ENCODE measurements at regions not wholly inside any gene's neighbourhood (a gene's known extent, or its start where the extent isn't known, plus 50 kb on each side); places are given as distances from the start of the nearest gene placed in this dataset.
A peak's percentile ranks its signal among the peaks of the same experiment; 100 is the strongest.

DNA sequence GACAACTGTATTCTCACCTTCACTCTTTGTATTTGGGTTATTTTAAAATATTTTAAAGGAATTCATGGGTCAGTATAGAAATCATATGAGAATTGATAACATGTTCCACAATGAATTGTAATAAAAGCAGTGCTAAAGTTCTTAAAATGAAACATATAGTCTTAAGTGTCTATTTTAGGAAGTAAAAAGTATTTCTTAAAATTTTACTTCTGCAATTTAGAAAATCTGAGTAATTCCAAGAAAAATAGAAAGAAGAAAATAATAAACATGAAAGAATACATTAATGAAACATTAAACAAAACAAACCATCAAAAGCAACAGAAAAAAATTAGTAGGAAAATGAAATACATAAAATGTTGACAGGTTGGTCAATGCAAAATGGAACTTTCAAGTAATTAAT is 332.4 kb downstream of the ETS1 start:
- DNase-seq = no peak

DNA sequence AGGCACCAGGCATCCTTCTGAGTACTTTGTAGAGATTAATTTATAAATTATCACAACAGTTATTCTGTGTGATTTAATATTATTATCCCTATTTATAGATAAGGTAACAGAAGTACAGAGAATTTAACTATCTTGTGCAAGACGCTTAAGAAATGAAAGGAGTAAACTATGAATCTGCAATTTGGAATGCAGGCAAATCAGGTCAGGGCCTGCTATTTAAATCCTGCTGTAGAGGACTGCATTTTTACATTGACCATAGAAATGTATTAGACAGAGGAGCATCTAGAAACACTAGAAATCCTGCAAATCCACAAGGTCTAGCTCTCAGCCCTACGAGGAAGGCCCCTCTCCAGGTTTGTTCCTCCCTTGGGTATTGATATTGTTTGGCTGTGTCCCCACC is 336.2 kb downstream of the ETS1 start:
- no peak for DNase-seq

DNA sequence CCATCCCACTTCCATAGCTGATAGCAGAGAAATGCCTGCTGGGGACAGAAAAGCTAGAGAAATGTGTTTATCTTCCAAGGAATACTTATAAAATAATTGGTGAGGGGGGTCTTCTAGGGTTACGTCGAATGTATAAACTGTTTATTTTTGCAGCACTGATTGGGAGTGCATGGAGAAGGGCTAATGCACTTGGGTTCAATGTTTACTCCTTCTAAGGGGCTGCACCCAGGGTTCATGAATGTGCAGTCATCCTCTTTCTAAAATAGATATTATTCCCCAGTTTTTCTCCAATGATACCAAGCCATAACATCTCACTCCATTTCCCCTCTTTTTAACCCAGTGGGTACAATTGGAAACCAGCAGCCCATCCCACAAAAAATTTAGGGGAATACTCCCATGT is 336.9 kb downstream of the ETS1 start:
- DNase-seq = no peak

DNA sequence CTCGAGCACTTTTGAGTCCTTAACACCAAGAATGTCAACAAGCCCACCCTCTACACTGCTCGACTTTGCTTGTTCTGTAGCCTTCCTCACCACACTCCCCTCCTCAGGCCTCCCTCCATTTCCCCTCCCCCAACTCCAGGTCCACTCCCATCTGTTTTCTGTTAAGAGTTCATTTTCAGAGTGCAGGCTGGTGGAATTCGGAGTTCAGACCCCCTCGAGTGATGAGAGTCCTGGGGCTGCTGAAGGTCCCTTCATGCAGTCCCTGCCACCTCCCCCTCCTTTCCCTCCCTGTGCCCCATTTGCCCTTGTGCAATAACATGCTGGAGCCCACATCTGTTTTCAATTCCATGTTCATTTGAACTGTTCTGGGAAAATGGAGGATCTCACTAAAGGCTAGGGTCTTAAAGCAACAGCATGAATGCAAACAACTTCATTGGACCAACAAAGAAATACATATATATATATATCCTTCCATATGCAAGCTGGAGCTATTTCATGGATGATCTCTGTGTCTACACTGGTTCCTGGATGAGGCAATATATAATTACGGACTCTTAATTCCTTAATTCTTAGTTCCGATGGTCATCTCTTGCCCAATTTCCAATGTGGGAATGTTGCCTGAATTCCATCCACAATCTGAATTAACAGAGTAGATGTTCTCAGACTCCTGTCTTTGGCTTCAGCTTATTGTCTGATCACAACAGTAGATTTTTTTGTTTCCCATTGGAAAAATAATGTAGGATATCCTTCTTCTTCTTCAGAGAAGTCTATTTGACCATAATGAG is 340.4 kb downstream of the ETS1 start:
- DNase-seq = no peak

DNA sequence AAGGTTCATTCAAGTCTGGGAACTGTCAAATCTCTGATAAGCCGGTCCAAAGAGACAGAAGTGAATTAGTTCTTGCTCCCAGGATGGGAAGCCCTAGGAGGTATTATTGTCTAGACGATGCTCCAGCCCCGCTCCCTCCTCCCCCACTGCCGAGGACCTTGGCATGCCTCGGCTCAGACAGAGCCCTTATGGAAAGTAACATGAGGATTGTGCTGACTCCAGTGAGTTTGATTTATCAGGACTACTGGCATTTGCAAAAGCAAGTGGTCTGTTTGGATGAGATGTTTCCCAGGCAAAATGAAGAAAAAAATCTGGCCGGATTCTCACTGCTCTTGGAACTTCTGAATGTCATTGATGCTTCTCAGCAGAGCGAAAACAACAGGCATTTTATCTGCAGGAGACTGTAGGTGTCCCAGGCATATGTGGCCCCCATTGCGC is 341.0 kb downstream of the ETS1 start:
- no peak for DNase-seq

DNA sequence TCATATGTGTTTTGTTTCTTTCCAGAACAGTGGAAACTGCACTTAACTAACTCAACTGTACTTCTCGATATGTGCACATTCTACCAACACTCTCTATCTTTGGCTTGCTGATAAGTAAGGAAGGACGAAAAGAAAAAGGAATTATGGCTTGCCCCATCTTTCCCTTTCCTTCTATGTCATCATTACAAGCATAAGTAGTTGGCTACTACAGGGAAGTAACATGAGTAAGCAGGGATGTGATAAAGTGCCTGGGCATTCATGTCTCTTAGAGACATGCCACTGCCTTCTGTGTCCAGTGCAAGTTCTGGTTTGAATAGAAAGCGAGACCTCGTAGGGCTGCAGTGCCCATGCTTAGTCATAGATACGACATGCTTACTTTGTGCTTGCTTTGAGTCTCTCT is 342.5 kb downstream of the ETS1 start:
- no peak for DNase-seq

DNA sequence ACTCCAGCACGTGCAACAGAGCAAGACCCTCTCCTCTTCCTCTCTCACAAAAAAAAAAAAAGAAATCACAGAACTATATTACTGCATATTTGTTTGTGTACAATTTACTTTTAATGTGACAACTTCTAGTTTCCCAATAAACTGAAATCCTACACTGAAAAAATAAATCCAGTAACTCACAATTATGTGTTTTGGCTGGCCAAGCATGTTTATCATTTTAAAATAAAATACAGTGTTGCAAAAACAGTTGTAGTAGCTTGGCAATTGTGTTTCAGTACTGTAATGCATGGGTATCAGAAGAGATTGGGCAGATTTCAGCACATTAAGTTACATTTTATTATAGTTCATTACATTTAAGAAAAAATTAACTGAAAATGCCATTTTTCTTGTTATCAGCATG is 344.9 kb downstream of the ETS1 start:
- no peak for DNase-seq

DNA sequence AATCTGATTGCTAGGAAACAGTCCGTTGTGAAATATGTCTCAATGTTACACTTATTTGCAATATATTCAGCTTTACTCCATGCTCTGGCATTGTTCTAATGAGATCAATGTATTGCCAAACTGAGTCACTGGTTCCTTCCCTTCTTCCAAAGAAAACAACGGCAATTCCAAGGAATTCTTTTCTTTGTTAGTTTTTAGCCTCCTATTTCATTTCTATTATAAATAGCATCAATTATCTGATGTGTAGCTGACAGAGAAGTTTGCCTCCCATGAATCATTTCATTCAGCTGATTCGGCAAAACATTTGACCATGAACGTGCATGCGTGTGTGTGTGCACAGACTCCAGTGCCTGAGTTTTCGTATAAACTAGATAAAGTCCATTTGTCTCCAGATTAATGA is 346.8 kb downstream of the ETS1 start:
- no peak for DNase-seq

DNA sequence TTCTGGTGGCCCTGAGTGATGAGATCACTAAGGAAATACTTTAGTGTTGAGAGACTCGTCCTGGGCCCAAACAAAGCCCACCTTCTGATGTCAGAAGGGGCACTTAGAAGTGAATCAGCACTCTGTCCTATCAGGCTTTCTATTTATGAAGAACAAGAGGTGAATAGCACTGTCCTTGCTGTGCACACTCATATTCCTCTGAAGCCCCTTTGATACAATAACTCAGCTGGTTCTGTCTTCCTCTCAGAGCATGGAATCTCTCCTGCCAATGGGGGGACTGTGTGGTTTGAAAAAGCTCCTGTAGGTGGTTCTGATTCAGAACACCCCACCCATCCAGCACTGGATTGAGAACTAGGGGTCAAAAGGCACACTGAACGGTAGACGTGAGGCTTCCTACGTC is 348.1 kb downstream of the ETS1 start:
- no peak for DNase-seq

DNA sequence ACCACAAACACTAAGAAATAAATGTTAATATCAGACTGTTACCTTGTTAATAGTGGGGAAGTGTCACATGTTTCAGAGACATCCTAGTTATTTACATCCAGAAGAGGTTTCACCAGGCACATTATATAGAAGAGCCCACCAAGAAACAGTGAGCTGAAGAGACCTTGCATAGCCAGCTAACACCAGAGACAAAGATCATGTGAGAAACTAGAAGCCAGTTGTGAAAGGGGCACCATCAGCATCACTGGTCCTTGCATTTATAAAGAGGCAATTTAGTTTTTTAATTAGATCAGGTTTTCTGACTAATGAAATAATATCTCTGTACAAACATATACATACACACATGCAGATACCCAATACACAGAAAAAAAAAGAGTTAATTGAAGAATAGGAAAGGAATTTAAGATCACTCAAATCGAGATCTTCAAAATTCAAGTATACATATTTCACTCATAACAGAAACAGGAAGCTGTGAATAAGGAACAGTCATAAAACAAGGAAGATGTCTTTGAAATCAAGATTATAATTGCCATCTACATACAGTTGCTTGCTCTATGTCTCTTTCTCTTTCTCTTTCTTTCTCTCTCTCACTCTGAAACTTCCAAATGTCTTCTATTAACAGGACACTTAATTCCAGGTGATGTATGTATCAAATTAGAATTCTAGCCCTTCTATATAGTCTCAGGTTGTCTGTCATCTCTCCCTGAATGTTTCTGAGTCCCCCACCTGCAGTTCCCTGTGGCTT is 348.7 kb downstream of the ETS1 start:
- no peak for DNase-seq

DNA sequence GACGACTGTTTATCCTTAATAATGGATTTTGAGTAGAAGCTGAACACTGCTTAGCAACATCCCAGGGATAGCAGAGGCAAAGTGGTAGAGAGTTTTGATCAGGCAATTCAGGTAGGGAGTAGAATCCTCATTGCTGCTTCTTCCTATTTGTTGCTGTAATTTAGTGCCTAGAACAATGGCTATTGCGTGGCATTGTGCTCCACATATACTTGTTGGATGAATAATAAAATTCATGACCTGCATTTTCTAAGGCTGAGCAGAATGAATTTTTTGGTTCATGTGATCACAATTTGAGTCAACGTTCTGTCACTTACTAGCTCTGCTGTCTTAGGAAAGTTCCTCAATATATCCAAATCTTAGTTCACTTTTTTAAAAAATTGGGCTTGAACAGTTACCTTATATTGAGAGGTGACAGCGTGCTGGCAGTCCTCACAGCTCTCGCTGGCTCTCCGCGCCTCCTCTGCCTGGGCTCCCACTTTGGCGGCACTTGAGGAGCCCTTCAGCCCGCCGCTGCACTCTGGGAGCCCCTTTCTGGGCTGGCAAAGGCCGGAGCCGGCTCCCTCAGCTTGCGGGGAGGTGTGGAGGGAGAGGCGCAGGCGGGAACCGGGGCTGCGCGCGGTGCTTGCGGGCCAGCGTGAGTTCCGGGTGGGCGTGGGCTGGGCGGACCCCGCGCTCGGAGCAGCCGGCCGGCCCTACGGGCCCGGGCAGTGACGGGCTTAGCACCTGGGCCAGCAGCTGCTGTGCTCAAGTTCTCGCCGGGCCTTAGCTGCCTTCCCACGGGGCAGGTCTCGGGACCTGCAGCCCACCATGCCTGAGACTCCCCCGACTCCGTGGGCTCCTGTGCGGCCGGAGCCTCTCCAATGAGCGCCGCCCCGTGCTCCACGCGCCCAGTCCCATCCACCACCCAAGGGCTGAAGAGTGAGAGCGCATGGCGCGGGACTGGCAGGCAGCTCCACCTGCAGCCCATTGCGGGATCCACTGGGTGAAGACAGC is 350.6 kb downstream of the ETS1 start:
- DNase-seq = no peak

DNA sequence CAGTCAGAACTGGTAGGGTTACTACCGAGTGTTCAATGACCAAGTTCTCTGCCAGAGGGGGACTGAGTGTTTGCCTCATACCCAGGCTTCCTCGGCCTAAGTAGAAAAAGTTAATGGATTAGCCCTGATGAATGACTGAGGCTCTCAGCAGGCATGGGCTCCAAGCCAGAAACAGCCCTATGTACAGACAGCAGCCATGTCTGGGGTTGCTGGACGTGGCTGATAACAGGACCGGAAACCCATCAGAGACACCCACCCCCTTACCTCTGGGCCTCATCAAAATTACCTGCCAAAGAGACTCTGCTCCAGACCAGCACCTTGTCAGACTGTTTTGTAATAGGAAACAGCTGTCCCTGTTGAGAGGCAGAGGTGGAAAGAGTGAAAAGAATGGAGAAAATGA is 351.4 kb downstream of the ETS1 start:
- DNase-seq = no peak

DNA sequence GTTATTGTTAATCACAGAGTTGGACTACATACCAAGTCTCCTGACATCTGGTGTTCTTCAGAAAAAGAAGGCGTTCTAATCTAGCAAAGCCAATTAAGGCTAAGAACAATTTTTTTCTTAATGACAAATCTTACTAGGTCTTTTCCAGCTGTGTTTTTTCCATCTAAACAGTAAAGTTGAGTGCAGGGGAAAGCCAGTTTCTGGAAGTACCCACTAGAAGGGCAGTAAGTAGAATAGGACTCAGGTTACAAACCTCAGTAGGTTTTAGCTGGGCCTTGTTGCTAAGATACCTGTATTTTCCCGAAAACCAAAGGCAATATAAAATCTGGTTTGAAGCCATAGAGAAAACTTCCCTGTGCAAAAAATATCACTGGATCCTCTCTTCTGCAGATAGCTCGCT is 351.9 kb downstream of the ETS1 start:
- DNase-seq = no peak

DNA sequence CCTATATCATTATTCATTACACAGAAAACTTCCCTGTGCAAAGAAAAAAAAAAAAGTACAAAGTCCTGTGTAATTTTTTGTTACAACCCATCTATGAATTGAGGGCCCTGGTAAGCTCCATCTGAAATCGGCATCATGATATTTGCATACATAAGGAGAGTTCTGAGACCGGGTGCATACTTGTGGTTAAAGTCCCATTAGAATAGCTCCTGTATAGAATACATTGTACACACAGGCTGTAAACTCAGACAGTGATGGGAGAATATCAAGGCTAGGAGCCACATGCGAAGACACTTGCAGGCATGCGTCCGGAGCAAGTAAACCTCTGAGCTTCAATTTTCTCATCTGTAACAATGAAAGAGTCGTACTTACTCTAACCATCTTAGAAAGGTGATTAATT is 353.2 kb downstream of the ETS1 start:
- DNase-seq = no peak

DNA sequence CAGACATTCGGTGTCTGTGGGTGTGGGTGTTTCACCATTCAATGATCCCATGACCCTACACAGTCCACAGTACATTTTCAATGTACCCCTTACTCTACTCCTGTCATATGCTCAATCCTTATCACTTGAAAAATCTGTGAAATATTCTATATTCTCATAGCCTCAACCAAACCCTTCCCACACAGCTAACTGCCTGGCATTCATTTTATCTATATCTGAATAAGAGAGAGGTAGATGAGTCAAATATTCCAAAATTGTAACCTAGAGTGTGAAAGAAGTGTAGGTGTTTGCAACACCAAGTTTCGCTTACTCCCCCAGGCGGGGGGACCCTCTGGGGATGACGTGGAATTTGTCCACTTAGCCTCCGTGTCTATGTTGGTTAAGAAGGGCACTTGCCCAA is 354.8 kb downstream of the ETS1 start:
- peak; percentile 44 to 47 for DNase-seq

DNA sequence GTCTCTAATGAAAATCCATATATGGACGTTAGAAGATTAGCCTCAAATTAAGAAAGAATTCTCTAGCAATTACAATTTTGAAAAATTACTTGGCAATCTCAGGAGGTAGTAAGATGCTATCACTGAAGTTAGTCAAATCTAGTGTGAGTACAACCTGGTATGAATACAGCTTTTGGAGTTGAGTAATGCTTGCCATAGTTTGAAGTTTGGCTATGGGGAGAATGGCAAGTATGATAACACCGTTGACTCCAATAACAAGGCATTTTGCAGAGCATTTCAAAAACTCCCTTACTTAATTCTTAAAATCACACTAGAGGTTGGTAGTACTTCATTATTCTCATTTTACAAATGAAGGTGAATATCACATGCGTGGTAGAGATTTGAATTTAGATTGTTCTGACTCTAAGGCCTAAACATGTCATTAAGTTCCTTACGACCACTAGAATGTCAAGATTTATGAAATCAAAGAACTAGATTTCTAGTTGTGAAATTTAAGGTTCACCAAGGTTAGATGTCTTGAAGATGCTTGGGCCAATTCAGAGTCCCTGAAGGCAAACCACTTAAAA is 355.4 kb downstream of the ETS1 start:
- DNase-seq = no peak

DNA sequence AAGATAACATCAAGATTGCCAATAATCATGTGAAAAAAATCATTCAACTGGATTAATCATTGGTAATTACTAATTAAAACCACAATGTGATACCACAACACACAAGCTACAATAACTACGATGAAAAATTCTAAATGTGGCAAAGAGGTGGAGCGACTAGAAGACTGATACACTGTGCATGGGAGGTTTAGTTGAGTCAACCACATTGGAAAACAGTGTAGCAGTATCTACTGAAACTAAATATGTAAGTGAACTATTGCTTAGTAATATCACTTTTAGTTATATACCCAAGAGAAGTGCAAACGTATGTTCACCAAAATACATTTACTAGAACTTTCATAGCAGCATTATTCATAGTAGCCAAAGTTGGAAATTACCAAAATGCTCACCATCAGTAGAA is 359.9 kb downstream of the ETS1 start:
- DNase-seq = no peak

DNA sequence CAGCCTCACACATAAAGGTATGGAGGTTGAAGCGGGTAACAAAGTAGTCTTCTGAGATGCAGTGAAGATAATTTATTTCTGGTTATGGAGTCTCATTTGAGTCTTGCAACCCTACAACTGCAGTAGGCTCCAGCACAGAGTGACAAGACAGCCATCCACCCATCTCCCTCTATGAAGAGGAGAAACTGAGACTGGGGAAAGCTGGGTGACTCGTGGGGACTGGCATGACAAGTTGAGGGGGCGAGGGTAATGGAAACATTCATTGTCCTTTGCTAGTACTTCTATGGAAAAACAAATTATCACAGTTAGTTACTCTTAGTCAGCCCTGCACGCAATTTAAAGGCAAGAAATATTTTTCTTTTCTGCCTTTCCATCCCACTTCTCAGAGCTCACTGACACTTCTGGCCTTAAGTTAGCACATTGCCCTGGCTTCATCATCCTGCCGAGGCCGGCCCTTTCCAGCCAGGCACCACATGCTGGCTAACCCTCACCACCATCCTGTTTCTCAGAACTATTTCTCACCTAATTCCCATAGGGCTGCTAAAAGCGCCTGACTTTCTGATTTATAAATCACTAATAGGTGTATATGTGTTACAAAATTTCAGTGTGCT is 361.1 kb downstream of the ETS1 start:
- peak in 1 of 2 donors; percentile 39 for DNase-seq

DNA sequence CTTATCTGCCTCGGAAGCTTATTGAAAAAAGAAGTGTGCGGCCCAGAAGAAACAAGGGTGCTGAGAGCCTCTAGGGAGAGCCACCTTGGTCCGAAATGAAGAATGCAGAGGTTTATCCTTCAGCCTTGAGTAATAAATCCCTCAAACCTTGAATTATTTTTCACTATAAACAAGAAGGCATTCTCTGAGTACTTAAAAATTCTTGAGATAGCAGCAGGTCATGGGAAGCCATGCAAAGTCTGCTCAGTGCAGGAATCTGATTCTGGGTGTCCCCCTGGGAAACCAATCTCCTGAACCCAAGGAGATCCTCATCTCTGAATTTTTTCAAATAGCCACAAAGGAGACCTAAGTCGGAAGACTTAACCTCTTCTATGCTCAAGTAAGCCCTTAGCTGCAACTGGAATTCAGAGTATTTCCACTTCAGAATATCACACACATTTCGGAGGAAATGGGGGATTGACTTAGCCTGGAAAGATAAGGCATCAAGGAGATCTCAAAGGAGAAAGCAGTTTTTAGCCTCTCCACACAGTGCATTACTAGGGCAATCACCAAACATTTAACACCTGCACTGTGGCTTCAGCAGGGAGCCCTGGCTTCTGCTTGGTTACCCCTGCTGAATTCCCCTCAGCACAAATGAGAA is 365.0 kb downstream of the ETS1 start:
- no peak for DNase-seq

DNA sequence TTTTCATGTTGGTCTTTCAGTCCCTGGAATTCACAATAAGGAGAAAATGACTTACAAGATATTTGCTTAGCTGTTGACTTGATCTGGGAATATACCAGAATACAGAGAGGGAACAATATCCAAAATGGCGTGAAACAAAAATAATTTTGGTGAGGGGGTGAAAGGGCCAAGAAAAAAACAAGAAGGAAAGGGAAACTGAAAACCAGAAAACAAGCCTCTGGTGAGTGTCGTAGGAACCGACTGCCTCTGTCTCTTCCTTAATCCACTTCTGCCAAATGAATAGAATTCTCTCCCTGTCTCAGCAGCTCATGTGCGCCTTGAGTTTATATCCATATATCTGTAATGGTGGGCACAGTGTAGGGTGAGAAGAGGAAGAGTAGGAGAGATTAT is 367.6 kb downstream of the ETS1 start:
- DNase-seq = no peak

DNA sequence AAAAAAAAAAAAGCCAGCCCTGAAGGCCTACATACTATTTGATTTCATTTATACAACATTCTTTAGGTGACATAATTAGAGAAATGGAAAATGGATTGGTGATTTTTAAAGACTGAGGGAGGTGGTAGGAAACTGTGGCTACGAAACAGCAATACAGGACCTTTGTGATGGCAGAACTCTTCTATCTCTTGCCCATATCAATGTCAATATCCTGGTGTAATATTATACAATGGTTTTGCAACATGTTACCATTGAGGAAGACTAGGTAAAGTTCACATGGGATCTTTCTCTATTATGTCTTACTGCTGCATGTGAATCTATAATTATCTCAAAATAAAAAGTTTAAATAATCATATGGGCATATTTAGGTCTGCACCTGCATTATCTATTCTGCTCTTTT is 371.2 kb downstream of the ETS1 start:
- DNase-seq = no peak
